Pancreas (tissue), 10 donors: ENCODE measurements at regions not wholly inside any gene's neighbourhood (a gene's known extent, or its start where the extent isn't known, plus 50 kb on each side); places are given as distances from the start of the nearest gene placed in this dataset.

ENCODE experiments used
- ATAC-seq, 4 donors: fragments of 200-7000 bp; cut with Tn5 transposase; one replicate each; pipeline versions ENCODE4 v1.8.0 to v1.9.1; 2020; ENCODE audit warnings: mild to moderate bottlenecking in 4 of 4, moderate library complexity in 4 of 4
- DNase-seq, 6 donors: peaks; one replicate each; pipeline ENCODE4 v3.0.0-alpha.2; 2020
- FAIRE-seq: peaks from 2 replicates; lab custom pipeline; 2012; peaks lifted over from hg19 to GRCh38; lab: Jason Lieb, UNC
- H3K27ac ChIP-seq, 4 donors: fragments of 200-600 bp; sonication (generic); 1 replicate in 3 of 4; 2 replicates in 1 of 4; pipeline versions ENCODE4 v1.5.0 to v1.8.0; 2020
- H3K27me3 ChIP-seq, 4 donors: fragments of 200-600 bp; one replicate each; pipeline ENCODE4 v1.8.0; 2021
- H3K36me3 ChIP-seq, 3 donors: fragments of 200-600 bp; sonication (generic) in 1 of 3; one replicate each; pipeline versions ENCODE4 v1.5.0 to v1.8.0; 2020 to 2021
- H3K4me1 ChIP-seq, 3 donors: fragments of 200-600 bp; one replicate each; pipeline ENCODE4 v1.8.0; 2021
- H3K4me3 ChIP-seq, 4 donors: fragments of 200-600 bp; sonication (generic) in 2 of 4; one replicate each; pipeline versions ENCODE4 v1.5.0 to v1.8.0; 2020 to 2021
- H3K9me3 ChIP-seq, 4 donors: fragments of 200-600 bp; one replicate each; pipeline ENCODE4 v1.8.0; 2021
- WGBS, 2 donors: extraction: QIAGEN DNeasy Blood & Tissue Kit; methylation state at CpG; one replicate each; pipeline ENCODE4 v1.1.7; 2013; 5-methylcytosine and 5-hydroxymethylcytosine counted together
- intact Hi-C, 3 donors: fragments of 100-400 bp; cut with DNase I; formaldehyde crosslinking; loops; one replicate each; pipeline versions ENCODE4 v1.11.1 to v1.14.2; 2022
- TF ChIP-seq, protein P1 (sequence below), 4 donors: fragments of 200-600 bp; sonication (generic) in 3 of 4; IDR thresholded peaks; one replicate each; pipeline versions ENCODE4 v1.5.0 to v1.8.0; 2021; ENCODE audit warnings: antibody characterized with exemption in 4 of 4
- donor health status: healthy with polysubstance abuse.
- donor health status: DM: no; HTN: no; CAD: no; lungs with moderate emphysema.
- donor health status: DM: no; HTN: no; CAD: no.
- donor health status: control.
- donor health status: control.
- donor health status: Bipolar disorder and iron deficiency.
- donor health status: DM: yes; HTN: yes; CAD: no.
- donor health status: DM: no; HTN: no; CAD: no.
- donor health status: DM: no; HTN: no; CAD: no.
- donor health status: DM: yes; HTN: yes; CAD: no.

DNA sequence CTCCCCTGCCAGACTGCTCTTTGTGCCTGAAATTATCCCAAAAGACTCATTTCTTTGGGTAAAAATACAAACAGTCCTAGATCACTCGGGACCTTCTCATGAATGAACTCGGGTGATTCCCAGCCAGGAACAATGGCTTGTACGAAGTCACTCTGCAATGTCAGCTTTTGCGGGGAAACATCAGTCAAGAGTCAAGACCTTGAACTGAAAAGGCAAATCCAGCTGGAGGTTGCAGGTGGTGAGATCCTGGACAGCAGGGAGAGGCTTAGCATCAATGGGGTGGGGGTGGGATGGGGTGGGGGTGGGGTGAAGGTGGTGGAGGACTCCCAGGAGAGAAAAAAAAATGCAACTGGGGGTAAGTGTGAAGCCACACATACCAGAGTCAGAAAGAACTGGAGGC lies 115.0 kb upstream of the SLC25A33 start:
- Histone ChIP-seq H3K27ac (no peak overlapping the region), H3K9me3 (no peaks in the 10 kb centered on the region), H3K4me3 (no peak overlapping the region), H3K36me3 (no peaks in the 10 kb centered on the region), H3K4me1 (peaks cover 0 to 3% (median 2%) of the 10 kb centered on the region in 3 donors), H3K27me3 (no peaks in the 10 kb centered on the region)
- 69 to 70% methylated on average over 4 of the region's 4 CpGs for WGBS, 2 donors
- TF ChIP-seq, protein P1, sequence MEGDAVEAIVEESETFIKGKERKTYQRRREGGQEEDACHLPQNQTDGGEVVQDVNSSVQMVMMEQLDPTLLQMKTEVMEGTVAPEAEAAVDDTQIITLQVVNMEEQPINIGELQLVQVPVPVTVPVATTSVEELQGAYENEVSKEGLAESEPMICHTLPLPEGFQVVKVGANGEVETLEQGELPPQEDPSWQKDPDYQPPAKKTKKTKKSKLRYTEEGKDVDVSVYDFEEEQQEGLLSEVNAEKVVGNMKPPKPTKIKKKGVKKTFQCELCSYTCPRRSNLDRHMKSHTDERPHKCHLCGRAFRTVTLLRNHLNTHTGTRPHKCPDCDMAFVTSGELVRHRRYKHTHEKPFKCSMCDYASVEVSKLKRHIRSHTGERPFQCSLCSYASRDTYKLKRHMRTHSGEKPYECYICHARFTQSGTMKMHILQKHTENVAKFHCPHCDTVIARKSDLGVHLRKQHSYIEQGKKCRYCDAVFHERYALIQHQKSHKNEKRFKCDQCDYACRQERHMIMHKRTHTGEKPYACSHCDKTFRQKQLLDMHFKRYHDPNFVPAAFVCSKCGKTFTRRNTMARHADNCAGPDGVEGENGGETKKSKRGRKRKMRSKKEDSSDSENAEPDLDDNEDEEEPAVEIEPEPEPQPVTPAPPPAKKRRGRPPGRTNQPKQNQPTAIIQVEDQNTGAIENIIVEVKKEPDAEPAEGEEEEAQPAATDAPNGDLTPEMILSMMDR (IDR thresholded peaks at IDR 0.05), result no peak
- DNase-seq (no peak), FAIRE-seq (no peak), ATAC-seq (no peak)
- intact Hi-C loops, result no loop called here

DNA sequence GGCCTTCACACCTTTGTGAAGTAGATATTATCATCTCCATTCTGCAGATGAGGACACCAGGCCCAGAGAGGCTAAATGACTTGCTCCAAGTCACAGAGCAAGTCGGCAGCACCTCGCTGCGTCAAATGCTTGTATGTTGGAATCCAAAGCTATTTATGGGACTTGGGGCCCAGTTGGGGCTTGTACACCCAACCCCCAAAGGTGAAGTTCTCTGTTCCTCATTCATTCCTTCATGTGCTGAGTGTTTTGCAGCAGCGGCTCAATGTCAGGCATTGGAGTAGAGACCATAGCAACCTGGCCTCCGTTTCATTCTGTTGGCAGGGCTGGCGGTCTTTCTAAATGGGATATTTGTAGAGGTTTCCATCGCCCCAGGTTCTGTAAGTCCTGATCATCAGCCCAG lies 113.4 kb upstream of the SLC25A33 start:
- H3K9me3 ChIP-seq, result no peaks in the 10 kb centered on the region
- no peak for FAIRE-seq
- no peak overlapping the region for H3K27ac ChIP-seq
- ATAC-seq, result no peak
- DNase-seq, result no peak
- intact Hi-C loops, result no loop called here
- no peak overlapping the region for H3K4me3 ChIP-seq
- TF ChIP-seq, protein P1 (IDR thresholded peaks at IDR 0.05), result no peak
- no peaks in the 10 kb centered on the region for H3K27me3 ChIP-seq
- 80 to 81% methylated on average over 7 of the region's 7 CpGs for WGBS, 2 donors
- H3K36me3 ChIP-seq, result no peaks in the 10 kb centered on the region
- H3K4me1 ChIP-seq, result peaks cover 0 to 7% (median 6%) of the 10 kb centered on the region in 3 donors

DNA sequence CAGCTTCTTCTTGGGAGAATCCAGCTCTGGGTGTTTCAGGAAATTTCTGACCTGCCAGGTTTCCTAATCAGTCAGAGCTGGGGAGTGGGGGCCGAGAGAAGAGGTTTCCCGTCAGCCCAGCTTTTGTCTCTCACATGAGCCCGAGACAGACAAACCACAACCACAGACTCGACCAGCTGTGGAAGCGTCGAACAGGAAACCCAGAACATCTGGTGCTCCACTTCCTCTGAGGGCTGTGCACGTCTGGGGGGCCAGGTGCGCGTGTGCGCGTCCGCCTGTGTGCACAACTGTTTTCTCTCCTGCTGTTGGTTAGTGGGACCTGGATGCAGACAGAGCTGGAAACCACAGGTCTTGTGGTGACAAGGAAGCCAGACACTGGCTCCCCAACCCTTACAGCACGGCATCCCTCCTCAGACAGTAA lies 113.0 kb upstream of the SLC25A33 start:
- FAIRE-seq (no peak), DNase-seq (no peak), ATAC-seq (peak in 1 of 4 donors; percentile 1)
- TF ChIP-seq, protein P1 (IDR thresholded peaks at IDR 0.05), result no peak
- Histone ChIP-seq H3K9me3 (no peaks in the 10 kb centered on the region), H3K4me1 (peaks cover 0 to 7% (median 6%) of the 10 kb centered on the region in 3 donors), H3K27me3 (no peaks in the 10 kb centered on the region), H3K36me3 (no peaks in the 10 kb centered on the region), H3K27ac (no peak overlapping the region), H3K4me3 (no peak overlapping the region)
- WGBS, 2 donors, result 72 to 75% methylated on average over 13 of the region's 13 CpGs
- intact Hi-C loops, result no loop called here

DNA sequence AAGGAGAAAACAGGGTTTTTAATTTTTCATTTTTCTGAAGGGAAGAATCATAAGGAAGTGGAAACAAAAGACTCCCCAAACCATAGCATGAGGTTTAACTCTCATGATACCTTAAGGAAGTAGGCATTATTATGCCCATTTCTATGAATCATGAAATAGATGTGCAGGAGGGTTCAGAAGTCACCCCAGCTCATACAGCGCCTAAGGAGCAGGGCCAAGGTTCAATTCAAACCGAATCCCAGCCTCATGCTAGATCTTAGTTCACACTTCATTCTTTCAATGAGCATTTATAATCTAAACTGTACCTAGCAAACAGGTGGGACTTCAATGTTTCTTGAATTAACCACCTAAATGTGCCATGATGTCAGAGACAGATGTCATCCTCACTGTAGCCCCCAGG lies 111.9 kb upstream of the SLC25A33 start:
- H3K27ac ChIP-seq, result no peak overlapping the region
- H3K9me3 ChIP-seq, result no peaks in the 10 kb centered on the region
- intact Hi-C loops, result no loop called here
- 86 to 94% methylated on average over 2 of the region's 2 CpGs for WGBS, 2 donors
- peaks cover 0 to 7% (median 6%) of the 10 kb centered on the region in 3 donors for H3K4me1 ChIP-seq
- no peaks in the 10 kb centered on the region for H3K36me3 ChIP-seq
- TF ChIP-seq, protein P1 (IDR thresholded peaks at IDR 0.05), result no peak
- ATAC-seq, result no peak
- no peaks in the 10 kb centered on the region for H3K27me3 ChIP-seq
- FAIRE-seq, result no peak
- DNase-seq, result no peak
- no peak overlapping the region for H3K4me3 ChIP-seq

DNA sequence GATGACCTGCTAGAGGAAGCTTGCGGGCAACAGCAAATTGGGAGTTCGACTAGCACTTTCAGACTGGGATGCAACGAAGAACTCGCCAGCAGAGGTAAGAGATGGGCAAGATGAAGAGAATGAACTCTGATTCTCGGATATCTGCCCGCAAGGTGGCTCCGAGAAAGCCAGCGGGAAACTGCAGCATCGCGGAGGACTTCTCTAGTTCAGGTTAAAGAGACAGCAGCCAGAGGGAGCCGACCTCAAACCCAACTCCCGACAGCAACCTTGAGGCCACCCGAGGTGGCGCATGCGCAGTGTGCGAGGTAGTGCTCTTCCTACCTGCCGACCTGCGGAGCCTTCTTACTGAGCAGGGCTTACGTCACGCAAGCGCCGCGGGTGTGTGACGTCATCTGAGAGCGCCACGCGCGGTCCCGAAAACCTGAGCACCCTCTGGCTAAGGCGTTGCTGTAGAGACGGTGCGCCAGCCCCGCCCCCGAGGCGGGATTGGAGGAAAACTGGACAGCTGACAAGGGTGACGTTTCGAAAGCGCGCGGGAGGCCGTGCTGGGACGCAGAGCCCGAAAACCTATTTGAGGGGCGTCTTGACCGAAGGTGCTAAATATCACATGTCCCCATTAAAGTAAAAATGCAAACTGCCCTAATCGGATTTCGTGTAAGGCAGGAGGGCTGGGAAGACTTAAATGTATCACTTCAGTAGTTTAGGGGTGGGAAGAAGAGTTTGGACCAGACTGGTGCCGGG lies 110.5 kb upstream of the SLC25A33 start:
- peaks cover 8 to 13% (median 9%) of the 10 kb centered on the region in 3 donors for H3K4me1 ChIP-seq
- ATAC-seq, result peak; percentile 93 to 99 (median 98)
- peak; percentile 83 for FAIRE-seq
- 3% methylated on average over 48 of the region's 48 CpGs for whole genome bisulfite sequencing, 2 donors
- intact Hi-C loops, result no loop called here
- H3K27me3 ChIP-seq, result no peaks in the 10 kb centered on the region
- H3K9me3 ChIP-seq, result no peaks in the 10 kb centered on the region
- DNase-seq, result peak; percentile 98 to 100 (median 100)
- TF ChIP-seq, protein P1 (IDR thresholded peaks at IDR 0.05), result no peak
- H3K4me3 ChIP-seq, result peak overlapping the region; percentile 12 to 46 (median 30)
- H3K27ac ChIP-seq, result peak overlapping the region; percentile 44 to 76 (median 70)
- H3K36me3 ChIP-seq, result no peaks in the 10 kb centered on the region
